ENCODE measurements at regions not wholly inside any gene's neighbourhood (a gene's known extent, or its start where the extent isn't known, plus 50 kb on each side); places are given as distances from the start of the nearest gene placed in this dataset.

DNA sequence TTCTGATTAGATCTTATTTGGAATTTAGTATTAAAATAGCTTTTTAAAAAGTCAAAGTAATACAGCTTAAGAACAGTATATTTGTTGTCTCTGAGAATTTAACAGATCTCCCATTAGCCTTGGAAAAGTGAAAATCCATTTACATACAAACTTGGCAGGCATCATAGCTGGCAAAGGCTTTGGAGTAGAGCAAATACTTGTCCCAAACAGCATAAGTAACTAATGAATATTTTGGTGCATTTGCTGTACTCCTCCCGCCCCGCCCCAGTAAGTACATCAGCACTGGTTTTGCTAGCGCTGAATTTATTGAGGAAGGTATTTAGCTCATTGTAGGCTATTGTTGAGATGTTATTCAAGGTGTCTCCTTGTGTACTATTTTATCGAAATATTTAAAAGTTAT, 417.7 kb upstream of the KAZN start:
- H3K27me3 Mint-ChIP-seq (ENCODE audit: low read depth): no peaks in the 10 kb centered on the region
- no peaks in the 10 kb centered on the region for H3K36me3 Mint-ChIP-seq (ENCODE audit: low read depth)
- H3K4me1 Mint-ChIP-seq (ENCODE audit: low read depth): no peaks in the 10 kb centered on the region
- DNase-seq (ENCODE audit: low spot score): no peak
- no peak overlapping the region for H3K4me3 Mint-ChIP-seq (ENCODE audit: unreplicated experiment)
- no peak overlapping the region for H3K27ac Mint-ChIP-seq (ENCODE audit: unreplicated experiment)
- TF ChIP-seq, protein P1, sequence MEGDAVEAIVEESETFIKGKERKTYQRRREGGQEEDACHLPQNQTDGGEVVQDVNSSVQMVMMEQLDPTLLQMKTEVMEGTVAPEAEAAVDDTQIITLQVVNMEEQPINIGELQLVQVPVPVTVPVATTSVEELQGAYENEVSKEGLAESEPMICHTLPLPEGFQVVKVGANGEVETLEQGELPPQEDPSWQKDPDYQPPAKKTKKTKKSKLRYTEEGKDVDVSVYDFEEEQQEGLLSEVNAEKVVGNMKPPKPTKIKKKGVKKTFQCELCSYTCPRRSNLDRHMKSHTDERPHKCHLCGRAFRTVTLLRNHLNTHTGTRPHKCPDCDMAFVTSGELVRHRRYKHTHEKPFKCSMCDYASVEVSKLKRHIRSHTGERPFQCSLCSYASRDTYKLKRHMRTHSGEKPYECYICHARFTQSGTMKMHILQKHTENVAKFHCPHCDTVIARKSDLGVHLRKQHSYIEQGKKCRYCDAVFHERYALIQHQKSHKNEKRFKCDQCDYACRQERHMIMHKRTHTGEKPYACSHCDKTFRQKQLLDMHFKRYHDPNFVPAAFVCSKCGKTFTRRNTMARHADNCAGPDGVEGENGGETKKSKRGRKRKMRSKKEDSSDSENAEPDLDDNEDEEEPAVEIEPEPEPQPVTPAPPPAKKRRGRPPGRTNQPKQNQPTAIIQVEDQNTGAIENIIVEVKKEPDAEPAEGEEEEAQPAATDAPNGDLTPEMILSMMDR (IDR thresholded peaks at IDR 0.05): no peak
- H3K9me3 Mint-ChIP-seq (ENCODE audit: low read depth): peaks cover 17% of the 10 kb centered on the region

DNA sequence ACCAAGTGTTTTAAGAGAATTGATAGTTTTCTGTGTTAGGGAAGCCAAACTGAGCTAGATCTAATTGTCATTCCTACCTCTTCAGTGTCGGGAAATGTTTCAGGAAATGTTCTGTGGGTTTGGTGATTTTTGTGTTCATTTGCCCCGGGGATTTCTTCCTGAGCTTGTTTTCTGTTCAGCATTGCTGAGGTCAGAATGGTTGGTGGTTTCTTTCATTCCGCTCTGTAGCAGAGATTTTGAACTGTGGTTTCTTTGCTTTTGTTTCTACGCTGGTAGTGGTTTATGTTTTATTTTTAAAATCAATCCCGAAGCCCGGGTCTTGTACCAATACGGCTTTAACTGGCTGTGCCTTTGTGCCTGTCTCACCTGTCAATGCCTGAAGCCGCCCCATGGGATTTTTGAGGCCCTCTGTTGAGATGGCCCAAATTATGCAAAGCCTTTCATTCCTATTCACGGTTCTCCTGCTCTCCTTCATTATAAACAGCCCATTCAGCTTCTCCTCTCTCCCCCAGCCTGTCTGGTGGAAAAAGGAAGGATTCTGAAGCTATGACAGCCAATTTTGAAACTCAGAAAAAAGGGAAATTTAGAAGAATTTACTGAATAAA, 417.2 kb upstream of the KAZN start:
- Mint-ChIP-seq H3K27ac (ENCODE audit: unreplicated experiment) (no peak overlapping the region), H3K4me3 (ENCODE audit: unreplicated experiment) (no peak overlapping the region), H3K36me3 (ENCODE audit: low read depth) (no peaks in the 10 kb centered on the region), H3K27me3 (ENCODE audit: low read depth) (no peaks in the 10 kb centered on the region), H3K4me1 (ENCODE audit: low read depth) (no peaks in the 10 kb centered on the region), H3K9me3 (ENCODE audit: low read depth) (peaks cover 18% of the 10 kb centered on the region)
- no peak for DNase-seq (ENCODE audit: low spot score)
- TF ChIP-seq, protein P1 (IDR thresholded peaks at IDR 0.05): no peak

DNA sequence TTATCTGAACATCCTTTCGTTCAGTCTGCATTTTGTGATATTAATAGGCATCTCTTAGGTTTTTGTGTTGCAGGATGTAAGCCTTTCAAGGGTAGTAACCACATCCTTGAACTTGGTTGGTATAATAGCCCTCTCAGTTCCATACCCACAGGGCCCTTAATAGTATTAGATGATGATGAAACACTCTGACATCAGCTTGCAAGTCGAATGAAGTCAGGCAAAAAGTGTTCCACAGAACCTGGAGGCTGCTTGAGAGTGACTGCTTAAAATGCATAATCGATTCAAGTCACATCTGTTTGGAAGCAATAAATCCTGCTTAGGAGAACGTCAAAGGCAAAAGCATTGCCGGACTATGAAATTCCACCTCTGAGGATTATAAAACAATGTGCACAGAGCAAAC, 415.6 kb upstream of the KAZN start:
- no peak overlapping the region for H3K4me3 Mint-ChIP-seq (ENCODE audit: unreplicated experiment)
- TF ChIP-seq, protein P1 (IDR thresholded peaks at IDR 0.05): no peak
- no peaks in the 10 kb centered on the region for H3K4me1 Mint-ChIP-seq (ENCODE audit: low read depth)
- no peak for DNase-seq (ENCODE audit: low spot score)
- H3K27ac Mint-ChIP-seq (ENCODE audit: unreplicated experiment): no peak overlapping the region
- no peaks in the 10 kb centered on the region for H3K27me3 Mint-ChIP-seq (ENCODE audit: low read depth)
- peaks cover 18% of the 10 kb centered on the region for H3K9me3 Mint-ChIP-seq (ENCODE audit: low read depth)
- H3K36me3 Mint-ChIP-seq (ENCODE audit: low read depth): no peaks in the 10 kb centered on the region

DNA sequence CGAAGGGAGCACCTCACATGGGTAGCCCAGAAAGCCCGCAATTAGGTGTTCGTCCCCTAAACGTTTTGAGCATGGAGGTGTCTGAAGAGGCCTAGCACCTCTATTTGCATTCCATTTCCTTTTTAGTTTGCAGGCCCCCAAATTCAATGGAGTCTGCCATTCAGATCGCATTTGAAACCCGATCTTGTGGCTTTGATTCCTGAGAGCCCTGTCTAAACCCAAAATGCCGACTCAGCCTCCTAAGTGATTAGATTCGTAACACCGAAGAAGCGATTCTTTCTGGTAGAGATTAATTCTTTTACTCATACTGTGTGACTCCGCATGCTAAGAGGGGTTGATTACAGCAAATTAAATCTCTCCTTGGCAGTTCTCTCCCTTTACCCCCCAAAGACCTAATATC, 415.2 kb upstream of the KAZN start:
- Mint-ChIP-seq H3K36me3 (ENCODE audit: low read depth) (no peaks in the 10 kb centered on the region), H3K4me1 (ENCODE audit: low read depth) (no peaks in the 10 kb centered on the region), H3K9me3 (ENCODE audit: low read depth) (peaks cover 18% of the 10 kb centered on the region), H3K27ac (ENCODE audit: unreplicated experiment) (no peak overlapping the region), H3K27me3 (ENCODE audit: low read depth) (no peaks in the 10 kb centered on the region), H3K4me3 (ENCODE audit: unreplicated experiment) (no peak overlapping the region)
- no peak for DNase-seq (ENCODE audit: low spot score)
- TF ChIP-seq, protein P1 (IDR thresholded peaks at IDR 0.05): no peak

DNA sequence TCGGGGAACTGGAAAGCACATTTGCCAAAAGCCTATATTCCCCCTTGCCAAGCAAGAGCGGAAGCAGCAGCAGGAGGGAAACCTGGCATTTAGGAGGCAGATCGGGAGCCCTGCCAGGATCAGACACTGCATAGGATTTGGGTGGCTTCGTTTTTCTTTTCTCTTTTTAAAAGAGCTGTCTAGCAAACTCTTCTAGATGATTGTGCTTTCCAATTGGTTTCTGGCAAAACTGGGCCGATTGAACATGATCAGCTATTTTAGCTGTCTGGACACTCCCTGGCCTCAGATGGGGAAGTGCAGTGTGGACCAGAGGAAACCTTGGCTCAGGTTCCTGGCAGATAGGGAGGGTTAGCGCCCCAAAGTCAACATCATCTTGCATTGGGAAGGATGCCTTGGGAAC, 414.0 kb upstream of the KAZN start:
- Mint-ChIP-seq H3K27me3 (ENCODE audit: low read depth) (no peaks in the 10 kb centered on the region), H3K4me3 (ENCODE audit: unreplicated experiment) (no peak overlapping the region), H3K27ac (ENCODE audit: unreplicated experiment) (no peak overlapping the region), H3K4me1 (ENCODE audit: low read depth) (no peaks in the 10 kb centered on the region), H3K9me3 (ENCODE audit: low read depth) (peaks cover 14% of the 10 kb centered on the region), H3K36me3 (ENCODE audit: low read depth) (no peaks in the 10 kb centered on the region)
- DNase-seq (ENCODE audit: low spot score): no peak
- TF ChIP-seq, protein P1 (IDR thresholded peaks at IDR 0.05): no peak

All from chondrocyte (in vitro differentiated cells).